SW 1271 (cell line): ENCODE measurements at regions not wholly inside any gene's neighbourhood (a gene's known extent, or its start where the extent isn't known, plus 50 kb on each side); places are given as distances from the start of the nearest gene placed in this dataset.

Experiments
- DNase-seq, 2 experiments: peaks; one replicate each; lab custom pipeline; 2025; lab: John Stamatoyannopoulos, UW

DNA sequence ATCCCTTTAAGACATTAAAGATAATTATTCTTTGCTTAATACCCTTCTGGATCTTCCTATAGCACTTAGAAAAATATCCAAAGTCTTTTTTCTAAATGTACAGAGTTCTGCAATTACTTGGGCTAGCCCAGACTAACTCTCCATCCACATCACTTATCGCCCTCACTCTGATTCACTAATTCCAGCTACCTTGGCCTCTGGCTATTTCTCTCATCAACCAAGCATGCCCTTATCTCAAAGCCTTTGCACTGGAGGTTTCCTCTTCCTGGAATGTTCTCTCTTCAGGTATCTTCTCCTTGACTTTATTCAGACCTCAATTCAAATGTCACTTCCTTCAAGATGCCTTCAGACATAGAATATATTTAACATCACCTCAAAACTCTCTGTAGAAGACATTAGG is 345.1 kb upstream of the SMIM31 start:
- DNase-seq = no peak

DNA sequence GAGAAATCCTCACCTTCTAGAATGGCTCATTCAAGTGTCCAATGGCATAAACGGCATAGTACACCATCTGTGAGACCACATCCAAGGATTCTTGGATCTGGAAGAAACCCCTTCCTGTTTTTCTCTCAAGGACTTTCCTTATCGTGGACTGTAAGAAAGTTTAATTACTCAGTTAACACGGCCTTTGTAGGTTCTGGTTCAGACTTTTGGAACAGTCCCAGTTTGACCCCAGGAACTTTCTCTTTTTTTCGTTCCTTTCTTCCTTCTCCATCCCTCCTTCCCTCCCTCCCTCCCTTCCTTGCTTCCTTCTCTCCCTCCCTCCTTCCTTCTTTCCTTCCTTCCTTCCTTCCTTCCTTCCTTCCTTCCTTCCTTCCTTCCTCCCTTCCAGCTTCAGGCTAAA is 343.5 kb upstream of the SMIM31 start:
- DNase-seq = no peak

DNA sequence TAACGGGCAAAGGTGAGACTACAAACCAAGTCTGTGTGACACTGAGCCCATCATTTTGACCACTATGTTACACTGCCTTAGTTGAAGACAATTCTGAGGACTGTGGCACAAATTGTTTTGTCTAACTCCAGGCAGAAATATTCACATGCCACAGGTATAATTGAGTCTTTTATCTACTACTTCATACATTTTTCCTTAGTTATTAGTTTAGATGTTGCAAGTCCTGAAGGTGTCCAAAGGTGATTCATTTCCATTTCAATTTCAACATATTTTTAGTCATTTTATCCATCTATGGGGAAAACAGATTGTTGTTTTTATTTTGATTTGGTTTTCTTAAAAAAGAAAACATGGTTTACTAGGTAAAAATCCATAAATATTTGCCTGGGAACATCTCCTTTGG is 341.7 kb upstream of the SMIM31 start:
- no peak for DNase-seq

DNA sequence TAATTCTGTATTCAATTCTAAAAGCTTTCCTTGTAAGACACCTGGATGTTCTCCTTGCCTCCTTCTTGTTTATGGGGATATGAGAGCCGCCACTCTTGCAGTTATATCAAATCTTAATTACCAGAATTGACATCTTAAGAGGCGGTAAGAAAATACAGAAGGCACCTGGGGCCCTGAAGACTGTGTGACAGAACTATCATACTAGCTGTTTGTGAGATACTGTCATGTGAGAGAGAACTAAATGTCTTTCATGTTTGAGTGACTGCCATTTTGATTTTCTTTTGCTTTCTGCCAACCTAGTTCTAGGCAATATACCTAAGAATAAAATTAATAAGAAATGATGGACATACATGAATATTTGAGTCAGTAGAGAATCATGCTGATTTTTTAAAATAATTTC is 340.2 kb upstream of the SMIM31 start:
- DNase-seq = no peak

DNA sequence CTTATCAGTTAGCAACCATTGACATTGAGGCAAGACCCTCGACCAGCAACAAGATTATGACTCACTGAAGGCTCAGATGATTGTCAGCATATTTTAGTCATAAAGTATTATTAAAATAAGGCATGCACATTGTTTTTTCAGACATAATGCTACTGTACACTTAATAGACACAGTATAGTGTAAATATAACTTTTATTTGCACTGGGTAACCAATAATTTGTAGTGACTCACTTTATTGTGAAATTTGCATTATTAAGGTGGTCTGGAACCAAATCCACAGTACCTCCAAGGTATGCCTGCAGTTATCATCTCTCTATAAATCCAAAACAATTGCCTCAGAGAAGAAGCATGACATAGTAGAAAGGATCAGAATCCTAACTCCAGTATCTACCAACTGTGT is 330.1 kb upstream of the SMIM31 start:
- DNase-seq = no peak

DNA sequence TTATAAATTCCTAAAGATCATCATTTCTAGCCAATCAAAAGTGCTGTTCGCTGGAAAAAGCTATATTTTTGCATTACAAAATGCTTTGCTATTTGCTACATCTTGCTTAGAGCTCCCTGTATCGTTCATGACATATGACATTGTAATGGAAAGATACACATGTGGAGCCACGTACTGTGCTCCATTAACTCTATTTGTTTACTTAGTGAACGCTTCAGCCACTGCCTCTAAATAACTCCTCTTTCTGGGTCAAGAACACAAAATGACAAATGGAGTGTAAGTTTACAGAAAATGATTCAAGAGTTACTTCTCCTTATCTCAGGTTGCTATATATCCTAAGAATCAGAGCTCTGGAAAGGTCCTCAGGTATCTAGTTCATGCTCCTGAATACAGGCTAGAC is 329.1 kb upstream of the SMIM31 start:
- DNase-seq = no peak

DNA sequence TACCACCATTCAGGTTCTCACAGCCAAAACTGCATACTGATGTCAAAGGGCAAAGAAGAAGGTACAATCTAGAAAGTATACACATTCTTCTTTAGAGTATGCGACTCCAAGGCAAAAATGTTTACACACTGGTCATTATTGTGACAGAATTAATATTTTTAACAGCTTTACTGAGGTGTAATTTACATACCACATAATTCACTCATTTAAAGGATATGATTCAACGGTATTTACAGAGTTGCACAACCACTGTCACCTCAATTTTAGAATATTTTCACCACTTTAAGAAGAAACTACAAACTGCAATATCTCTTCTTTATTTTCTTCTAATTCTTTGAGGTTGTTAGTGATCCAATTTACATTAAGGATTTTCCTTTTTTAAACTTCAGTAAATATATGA is 325.4 kb upstream of the SMIM31 start:
- DNase-seq = no peak

DNA sequence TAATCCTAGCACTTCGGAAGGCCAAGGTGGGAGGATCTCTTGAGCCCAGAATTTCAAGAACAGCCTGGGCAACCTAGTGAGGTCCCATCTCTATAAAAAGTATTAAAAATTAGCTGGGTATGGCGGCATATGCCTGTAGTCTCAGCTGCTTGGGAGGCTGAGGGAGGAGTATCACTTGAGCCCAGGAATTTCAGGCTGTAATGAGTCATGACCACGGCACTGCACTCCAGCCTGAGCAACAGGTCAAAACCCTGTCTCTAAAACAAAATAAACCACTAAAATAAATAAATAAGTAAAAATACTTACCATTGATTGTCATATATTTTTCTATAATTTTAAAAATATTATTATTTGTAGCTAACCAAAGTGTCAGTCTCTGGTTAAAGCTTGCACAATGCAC is 315.6 kb upstream of the SMIM31 start:
- DNase-seq = no peak

DNA sequence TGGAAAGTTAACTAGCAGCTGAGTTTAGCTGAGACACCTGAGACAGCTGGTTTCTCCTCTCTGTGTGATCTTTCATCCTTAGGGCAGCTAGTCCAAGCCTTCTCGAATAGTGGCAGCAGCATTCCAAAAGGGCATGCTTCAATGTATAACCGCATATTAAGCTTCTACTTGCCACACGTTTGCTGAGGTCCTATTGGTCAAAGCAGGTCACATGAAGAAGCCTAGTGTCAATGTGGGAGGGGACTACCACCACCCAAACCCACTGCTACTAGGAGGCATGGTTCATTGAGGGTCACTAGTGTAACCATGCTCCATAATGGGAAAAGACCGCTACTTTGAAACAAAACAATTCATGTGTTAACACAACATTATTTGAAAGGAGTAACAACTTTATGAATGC is 314.9 kb upstream of the SMIM31 start:
- no peak for DNase-seq

DNA sequence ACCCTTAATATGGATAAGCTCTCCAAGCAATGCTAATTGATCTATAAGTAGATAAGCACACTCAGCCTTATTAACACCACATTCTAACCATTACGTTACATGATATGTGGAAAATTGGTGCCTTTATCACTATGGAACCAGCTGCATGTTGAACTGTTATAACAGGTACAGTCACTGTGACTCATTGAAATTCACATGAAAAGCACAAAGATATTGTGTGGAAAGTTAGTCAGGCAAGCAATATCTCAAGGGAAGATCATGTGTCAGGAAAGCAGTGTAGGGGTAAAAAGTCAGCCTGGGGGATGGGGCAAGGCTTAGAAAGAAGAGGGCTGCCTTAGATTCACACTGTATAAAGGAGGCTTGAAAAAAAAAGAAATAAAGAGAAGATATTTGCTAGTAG is 313.7 kb upstream of the SMIM31 start:
- DNase-seq = no peak

DNA sequence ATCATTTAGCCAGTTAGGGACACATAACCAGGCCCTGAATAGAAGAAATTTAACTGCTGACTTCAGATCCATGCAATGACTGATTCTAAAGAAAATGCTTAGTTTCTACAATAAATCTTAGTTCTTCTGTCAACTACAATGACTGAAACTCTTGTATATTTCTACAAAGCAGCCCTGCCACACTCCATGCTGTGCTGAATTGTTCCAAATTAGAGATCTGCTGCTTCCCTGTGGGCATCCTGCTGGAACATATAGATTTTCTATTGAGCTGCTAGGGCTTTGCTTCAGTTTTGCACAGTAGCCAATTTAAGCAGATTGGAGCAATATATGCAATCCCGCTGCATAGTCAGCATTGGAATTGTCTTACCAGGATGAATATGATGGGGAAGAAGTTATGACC is 312.8 kb upstream of the SMIM31 start:
- no peak for DNase-seq

DNA sequence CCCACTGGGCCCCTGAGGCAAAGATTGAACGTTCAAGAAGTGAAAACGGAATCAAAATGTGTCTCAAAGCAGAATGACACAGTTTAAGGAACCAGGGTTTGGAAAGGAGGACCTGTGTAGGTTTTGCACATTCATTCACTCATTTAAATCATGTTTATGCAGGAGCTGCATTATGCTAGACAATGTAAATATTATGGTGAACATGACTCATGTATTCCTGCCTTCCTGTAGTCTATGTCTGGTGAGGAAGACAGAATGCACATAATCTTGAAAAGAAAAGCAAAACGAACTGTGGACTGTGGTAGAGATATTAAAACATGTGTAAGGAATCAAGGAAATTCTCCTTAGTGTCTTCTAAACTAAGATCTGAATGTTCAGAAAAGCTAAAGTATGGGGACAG is 311.8 kb upstream of the SMIM31 start:
- no peak for DNase-seq

DNA sequence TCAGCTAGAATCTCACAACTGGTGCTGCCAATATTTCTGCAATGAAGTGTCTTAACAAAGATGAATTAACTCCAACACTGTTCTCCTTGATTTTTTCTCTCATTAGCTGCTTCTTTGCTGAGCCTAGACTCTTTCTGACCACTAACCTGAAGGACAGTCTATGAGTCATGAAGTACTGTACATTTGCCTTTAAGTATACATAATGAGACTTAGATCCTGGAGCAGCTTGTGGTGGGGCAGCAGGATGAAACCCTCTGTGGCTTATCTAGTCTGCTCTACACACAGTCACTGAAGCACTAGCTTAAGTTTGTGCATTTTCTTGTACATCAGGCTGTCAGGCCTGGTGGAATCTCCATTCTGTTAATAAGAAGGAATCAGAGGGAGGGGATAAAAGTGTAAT is 307.4 kb upstream of the SMIM31 start:
- DNase-seq = no peak

DNA sequence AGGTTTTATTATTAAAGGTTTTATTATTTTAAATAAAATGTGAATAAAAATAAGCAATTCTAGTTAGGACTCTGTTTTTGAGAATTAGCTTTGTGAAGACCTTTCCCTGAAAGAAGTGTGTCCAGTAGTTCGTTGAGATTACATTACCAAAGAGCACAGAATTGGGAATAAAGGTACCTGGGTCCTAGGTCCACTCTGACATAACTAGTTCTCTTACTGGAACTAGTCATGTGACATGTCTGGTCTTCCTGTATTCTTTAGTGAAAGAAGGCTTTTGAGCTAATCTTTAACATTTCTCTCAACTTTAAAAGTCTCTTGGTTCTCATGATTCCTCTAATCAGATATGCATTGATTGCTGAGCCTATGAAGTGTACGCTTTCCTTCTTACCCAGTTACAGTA is 292.0 kb upstream of the SMIM31 start:
- no peak for DNase-seq

DNA sequence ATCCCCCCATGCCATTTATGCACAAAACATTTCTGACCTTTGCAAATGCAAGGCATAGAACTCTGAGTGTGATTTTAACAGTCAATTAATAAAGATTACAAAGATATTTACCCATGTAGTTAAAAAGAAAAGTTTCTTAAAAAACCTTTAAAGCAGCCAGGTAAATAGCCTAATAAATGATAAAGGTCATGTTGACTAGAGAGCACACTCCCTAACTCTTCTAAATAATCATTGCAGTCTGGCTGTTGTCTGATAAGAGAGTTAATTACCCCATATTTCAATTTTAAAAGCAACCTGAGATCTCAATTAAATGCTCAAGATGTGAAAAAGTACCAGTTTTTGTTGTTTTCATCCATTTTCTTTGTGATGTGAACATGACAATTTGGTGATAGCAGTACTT is 291.5 kb upstream of the SMIM31 start:
- no peak for DNase-seq

DNA sequence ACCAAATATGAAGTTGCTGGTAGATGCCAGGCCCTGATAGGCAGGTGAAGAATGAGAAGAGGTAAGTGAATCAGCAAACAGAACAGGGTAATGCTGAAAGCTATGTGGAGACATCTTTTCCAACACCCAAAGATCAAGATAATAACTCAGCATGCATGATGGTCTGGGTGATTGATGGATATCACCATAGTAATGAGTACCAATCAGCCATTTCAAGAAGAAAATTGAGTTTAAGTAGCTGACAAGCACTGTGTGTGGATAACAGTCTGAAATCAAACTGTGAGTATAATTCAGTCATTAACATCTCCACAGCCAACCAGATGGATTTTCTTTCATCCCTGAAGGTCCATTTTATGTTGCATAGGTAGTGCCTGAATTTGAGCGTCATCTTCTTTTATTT is 289.6 kb upstream of the SMIM31 start:
- DNase-seq = no peak

DNA sequence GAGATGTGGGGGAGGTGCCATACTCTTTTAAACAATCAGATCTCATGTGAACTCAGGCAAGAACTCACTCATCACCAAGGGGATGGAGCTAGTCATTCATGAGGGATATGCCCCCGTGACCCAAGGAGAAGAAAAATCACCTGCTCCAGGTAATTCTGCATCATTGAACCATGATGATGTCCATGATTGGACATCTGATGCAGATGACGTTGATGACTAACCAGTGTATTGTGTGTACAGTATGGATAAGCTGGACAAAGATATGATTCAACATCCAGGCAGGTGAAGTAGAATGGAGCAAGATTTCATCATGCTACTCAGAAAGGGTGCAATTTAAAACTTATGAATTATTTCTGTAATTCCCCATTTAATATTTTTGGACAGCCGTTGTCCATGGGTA is 286.4 kb upstream of the SMIM31 start:
- no peak for DNase-seq

DNA sequence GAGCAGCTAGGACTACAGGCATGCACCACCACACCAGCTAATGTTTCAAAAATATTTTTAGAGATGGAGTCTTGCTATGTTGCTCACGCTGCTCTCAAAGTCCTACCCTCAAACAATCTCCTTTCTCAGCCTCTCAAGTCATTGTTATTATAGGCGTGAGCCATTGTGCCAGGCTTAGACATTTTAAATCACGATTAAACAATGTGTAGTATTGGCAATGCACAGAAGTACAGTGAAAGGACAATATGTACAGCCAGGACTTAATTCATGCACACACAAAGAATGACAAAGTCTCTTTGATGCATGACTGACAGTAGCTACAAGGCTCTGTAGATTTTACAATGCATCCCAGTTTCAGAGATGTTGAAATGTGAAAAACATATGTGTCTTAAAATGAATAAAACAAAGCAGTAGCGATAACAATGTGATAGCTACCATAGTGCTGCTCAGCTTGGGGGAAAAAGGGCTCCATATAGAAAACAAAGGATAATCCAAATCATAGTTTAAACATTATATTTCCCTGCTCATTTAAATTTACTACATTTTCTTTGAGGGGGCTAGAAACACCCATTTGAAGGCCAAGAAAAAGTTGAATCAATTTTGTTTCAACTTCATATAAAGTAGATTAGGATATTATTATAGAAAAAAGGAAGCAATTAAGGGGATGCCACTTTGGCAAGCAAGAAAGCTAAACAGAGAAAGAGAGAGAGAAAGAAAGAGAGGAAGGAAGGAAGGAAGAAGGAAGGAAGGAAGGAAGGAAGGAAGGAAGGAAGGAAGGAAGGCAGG is 272.4 kb upstream of the SMIM31 start:
- DNase-seq = no peak

DNA sequence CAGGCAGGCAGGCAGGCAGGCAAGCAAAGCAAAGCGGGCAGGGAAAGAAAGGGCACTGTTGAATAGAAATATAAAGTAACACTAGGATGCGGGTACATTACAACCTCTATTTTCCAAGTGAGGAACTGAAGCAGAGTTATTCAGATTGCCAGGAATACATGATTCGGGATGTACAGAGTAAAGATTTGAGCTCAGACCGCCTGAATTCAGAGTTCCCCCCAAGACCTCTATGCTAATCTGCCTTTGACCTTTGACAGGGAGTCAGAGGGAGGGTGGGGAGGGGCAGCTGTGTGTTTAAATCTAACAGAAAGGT is 271.9 kb upstream of the SMIM31 start:
- DNase-seq = no peak

DNA sequence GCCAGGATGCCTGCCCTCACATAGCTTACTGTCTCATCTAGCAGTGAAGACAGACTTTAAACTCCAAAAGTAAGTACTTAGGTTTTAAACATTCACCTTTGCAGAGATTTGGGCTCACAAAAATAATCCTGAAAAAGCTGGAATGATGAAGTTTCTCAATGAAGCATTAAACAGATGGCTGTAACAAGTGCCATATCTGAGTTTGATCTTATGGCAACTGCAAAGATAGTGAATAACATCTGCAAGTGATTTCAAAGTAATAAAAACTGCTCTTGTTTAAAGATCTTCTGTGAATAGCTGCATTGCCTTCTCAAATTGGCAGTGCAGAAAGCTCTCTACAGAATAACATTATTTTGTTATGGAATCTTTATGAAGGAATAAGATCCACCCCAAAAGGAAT is 271.2 kb upstream of the SMIM31 start:
- DNase-seq = no peak

DNA sequence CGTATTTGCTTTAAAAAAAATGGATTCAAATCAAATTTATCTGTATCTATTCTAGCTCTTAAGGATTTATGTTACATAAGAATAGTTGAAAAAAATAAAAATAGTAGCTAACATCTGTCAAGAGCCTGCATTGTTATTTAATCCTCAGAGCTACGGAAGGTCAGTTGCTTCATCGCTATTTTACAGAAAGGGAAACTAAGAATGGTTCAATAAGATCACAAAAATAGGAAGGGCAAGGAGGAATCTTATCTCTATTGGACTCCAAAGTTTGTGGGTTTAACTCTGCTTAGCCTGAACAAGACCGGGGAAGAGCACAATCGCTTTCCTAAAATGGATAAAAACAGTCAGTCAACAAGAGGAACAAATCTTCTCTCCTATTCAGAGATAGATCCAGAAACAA is 270.2 kb upstream of the SMIM31 start:
- no peak for DNase-seq

DNA sequence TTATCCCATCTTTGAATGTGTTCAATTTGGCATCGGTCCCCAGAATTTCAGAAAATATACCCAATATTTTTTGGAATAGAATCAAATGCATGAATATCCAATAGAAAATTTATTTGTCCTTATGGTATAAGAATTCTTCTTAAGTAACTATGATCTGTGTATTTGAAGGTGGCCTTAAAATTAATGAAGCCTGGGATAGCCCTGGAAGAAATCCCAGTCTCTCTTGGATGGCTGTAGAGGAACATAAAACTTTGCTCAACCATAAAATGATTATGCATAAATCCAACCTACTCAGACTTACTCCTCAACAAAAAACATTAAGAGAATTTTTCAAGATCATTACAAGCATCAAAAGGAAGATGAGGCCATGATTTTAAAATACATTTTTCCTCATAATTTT is 269.4 kb upstream of the SMIM31 start:
- DNase-seq = no peak

DNA sequence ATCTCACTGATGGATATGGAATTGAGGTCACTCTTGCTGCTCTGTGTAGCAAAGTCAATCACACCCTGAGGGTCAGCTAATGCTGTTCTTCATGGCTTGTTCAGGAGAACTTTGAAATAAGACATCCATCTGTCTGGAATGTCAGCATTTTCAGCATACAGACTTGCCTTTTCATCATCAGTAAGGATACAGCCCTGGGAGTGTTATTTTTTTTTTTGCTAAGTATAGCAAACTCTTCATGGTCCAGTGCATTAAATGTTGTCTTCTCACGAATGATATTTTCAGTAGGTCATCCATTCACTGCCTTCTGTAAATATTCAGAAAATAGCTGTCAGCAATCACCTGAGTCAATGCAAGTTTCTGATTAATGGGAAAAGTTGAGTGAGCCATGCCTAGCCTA is 268.8 kb upstream of the SMIM31 start:
- no peak for DNase-seq

DNA sequence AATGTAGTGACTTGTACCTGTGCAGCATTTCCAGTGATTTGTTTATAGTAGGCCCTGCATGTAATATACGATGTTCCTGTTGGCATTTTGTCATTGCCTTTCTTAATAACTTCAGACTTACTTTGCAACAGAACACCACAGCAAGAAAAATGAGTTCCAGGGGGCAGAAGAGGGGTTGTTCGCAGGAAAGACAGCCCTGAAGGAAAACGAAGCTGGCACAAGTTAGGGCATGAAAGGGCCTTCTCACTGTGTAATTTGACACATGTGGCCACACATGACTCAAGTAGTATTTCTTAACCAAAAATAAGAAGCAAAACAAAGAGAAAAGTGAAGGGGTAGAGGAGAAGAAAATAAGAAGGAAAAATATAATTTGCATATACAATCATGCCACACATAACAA is 265.8 kb upstream of the SMIM31 start:
- DNase-seq = no peak

DNA sequence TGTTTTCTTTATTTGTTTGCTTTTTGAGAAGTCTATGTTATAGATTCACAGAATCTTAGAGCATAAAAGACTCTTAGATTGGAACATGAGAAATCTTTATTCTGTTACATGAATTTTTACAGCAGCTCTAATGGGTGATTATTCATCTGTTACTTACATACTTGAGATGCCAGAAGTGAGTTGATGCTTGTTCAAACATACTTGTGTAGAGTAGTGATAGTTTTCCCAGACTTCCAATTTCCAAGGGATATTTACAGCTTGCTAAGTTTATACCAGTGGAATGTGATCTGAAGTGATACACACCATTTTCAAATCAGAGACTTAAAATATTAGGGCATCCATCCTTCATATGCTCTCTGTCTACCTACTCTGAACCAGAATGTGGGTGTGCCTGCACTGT is 252.9 kb upstream of the SMIM31 start:
- peak in 1 of 2 experiments; percentile 2 for DNase-seq
